ENCODE measurements at regions not wholly inside any gene's neighbourhood (a gene's known extent, or its start where the extent isn't known, plus 50 kb on each side); places are given as distances from the start of the nearest gene placed in this dataset.

- no peak for TF ChIP-seq EZH2 (IDR thresholded peaks at IDR 0.05; ENCODE audit: low read length, unreplicated experiment)
- TF ChIP-seq, protein P1, sequence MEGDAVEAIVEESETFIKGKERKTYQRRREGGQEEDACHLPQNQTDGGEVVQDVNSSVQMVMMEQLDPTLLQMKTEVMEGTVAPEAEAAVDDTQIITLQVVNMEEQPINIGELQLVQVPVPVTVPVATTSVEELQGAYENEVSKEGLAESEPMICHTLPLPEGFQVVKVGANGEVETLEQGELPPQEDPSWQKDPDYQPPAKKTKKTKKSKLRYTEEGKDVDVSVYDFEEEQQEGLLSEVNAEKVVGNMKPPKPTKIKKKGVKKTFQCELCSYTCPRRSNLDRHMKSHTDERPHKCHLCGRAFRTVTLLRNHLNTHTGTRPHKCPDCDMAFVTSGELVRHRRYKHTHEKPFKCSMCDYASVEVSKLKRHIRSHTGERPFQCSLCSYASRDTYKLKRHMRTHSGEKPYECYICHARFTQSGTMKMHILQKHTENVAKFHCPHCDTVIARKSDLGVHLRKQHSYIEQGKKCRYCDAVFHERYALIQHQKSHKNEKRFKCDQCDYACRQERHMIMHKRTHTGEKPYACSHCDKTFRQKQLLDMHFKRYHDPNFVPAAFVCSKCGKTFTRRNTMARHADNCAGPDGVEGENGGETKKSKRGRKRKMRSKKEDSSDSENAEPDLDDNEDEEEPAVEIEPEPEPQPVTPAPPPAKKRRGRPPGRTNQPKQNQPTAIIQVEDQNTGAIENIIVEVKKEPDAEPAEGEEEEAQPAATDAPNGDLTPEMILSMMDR (conservative IDR thresholded peaks at IDR 0.05; ENCODE audit: low read depth, low read length) = no peak
- no peak for TF ChIP-seq EZH2phosphoT487 (IDR thresholded peaks at IDR 0.05; ENCODE audit: borderline replicate concordance, low read length)
These were observed 325.0 kb upstream of the UBE2E3 start for GRCh38 chr2:180655393-180655792.
